H9 (cell line): ENCODE measurements at regions not wholly inside any gene's neighbourhood (a gene's known extent, or its start where the extent isn't known, plus 50 kb on each side); places are given as distances from the start of the nearest gene placed in this dataset.
A peak's percentile ranks its signal among the peaks of the same experiment; 100 is the strongest.

Experiments
- DNase-seq: peaks from one replicate; pipeline ENCODE4 v3.0.0-alpha.2; 2017
- H2AFZ ChIP-seq: one replicate; pipeline ENCODE4 v1.6.1; 2013; ENCODE audit warnings: mild to moderate bottlenecking, low read length, control low read depth, moderate library complexity
- H2AK5ac ChIP-seq: 2 replicates; pipeline ENCODE4 v1.6.1; 2013; ENCODE audit warnings: low read length, control low read depth, mixed read lengths; ENCODE audit not compliant: insufficient read length
- H2BK120ac ChIP-seq: one replicate; pipeline ENCODE4 v1.6.1; 2013; ENCODE audit warnings: low read depth, mild to moderate bottlenecking, low read length, control low read depth, inconsistent platforms; ENCODE audit not compliant: poor library complexity, severe bottlenecking
- H2BK12ac ChIP-seq: 2 replicates; pipeline ENCODE4 v1.6.1; 2013; ENCODE audit warnings: low read length, control low read depth, mixed read lengths, low read depth; ENCODE audit not compliant: insufficient read length
- H2BK15ac ChIP-seq: 2 replicates; pipeline ENCODE4 v1.6.1; 2013; ENCODE audit warnings: low read depth, low read length, control low read depth
- H2BK20ac ChIP-seq: one replicate; pipeline ENCODE4 v1.6.1; 2013; ENCODE audit warnings: low read depth, mild to moderate bottlenecking, low read length, control low read depth, inconsistent platforms; ENCODE audit not compliant: poor library complexity, severe bottlenecking
- H2BK5ac ChIP-seq: 2 replicates; pipeline ENCODE4 v1.6.1; 2013; ENCODE audit warnings: low read length, control low read depth, mixed read lengths; ENCODE audit not compliant: insufficient read length
- H3K14ac ChIP-seq: 2 replicates; pipeline ENCODE4 v1.6.1; 2013; ENCODE audit warnings: low read length, control low read depth; ENCODE audit not compliant: insufficient read depth
- H3K18ac ChIP-seq: 2 replicates; pipeline ENCODE4 v1.6.1; 2013; ENCODE audit warnings: low read depth, mild to moderate bottlenecking, mixed read lengths, low read length, control low read depth; ENCODE audit not compliant: insufficient read length
- H3K23ac ChIP-seq: 2 replicates; pipeline ENCODE4 v1.6.1; 2013; ENCODE audit warnings: low read length, control low read depth, mixed read lengths, low read depth; ENCODE audit not compliant: insufficient read length
- H3K23me2 ChIP-seq: 2 replicates; pipeline ENCODE4 v1.6.1; 2013; ENCODE audit warnings: low read depth, mild to moderate bottlenecking, mixed read lengths, low read length, control low read depth; ENCODE audit not compliant: insufficient read length, poor library complexity, severe bottlenecking
- H3K27ac ChIP-seq: 2 replicates; pipeline ENCODE4 v1.5.1; 2013; ENCODE audit warnings: low read length, control low read depth, mixed read lengths, low read depth; ENCODE audit not compliant: insufficient read length
- H3K27me3 ChIP-seq: 2 replicates; pipeline ENCODE4 v1.6.1; 2013; ENCODE audit warnings: low read length, control low read depth, inconsistent platforms; ENCODE audit not compliant: insufficient read depth
- H3K4ac ChIP-seq: 2 replicates; pipeline ENCODE4 v1.6.1; 2013; ENCODE audit warnings: low read depth, mild to moderate bottlenecking, control low read depth, inconsistent platforms, low read length, moderate library complexity
- H3K4me1 ChIP-seq: 2 replicates; pipeline ENCODE4 v1.6.1; 2013; ENCODE audit warnings: low read length, control low read depth, inconsistent platforms; ENCODE audit not compliant: insufficient read depth
- H3K4me2 ChIP-seq: 2 replicates; pipeline ENCODE4 v1.6.1; 2013; ENCODE audit warnings: low read length, control low read depth, mixed read lengths; ENCODE audit not compliant: insufficient read length, insufficient read depth
- H3K56ac ChIP-seq: 2 replicates; pipeline ENCODE4 v1.6.1; 2013; ENCODE audit warnings: low read depth, mild to moderate bottlenecking, mixed read lengths, low read length, control low read depth; ENCODE audit not compliant: insufficient read length
- H3K79me1 ChIP-seq: 2 replicates; pipeline ENCODE4 v1.6.1; 2013; ENCODE audit warnings: low read depth, mild to moderate bottlenecking, moderate library complexity, low read length, control low read depth, inconsistent platforms; ENCODE audit not compliant: insufficient read depth, poor library complexity, severe bottlenecking
- H3K79me2 ChIP-seq: 2 replicates; pipeline ENCODE4 v1.6.1; 2013; ENCODE audit warnings: low read length, control low read depth, inconsistent platforms; ENCODE audit not compliant: insufficient read depth
- H3K9ac ChIP-seq: 2 replicates; pipeline ENCODE4 v1.6.1; 2013; ENCODE audit warnings: low read length, control low read depth, mixed read lengths; ENCODE audit not compliant: insufficient read length; ENCODE audit errors: extremely low read depth
- H3K9me3 ChIP-seq: one replicate; pipeline ENCODE4 v1.6.1; 2013; ENCODE audit warnings: low read depth, low read length, inconsistent platforms; ENCODE audit not compliant: control insufficient read depth
- H3T11ph ChIP-seq: one replicate; pipeline ENCODE4 v1.6.1; 2013; ENCODE audit warnings: mild to moderate bottlenecking, low read length, control low read depth, inconsistent platforms
- H4K20me1 ChIP-seq: one replicate; pipeline ENCODE4 v1.6.1; 2013; ENCODE audit not compliant: control insufficient read depth, insufficient read length, insufficient read depth
- H4K5ac ChIP-seq: 2 replicates; pipeline ENCODE4 v1.6.1; 2013; ENCODE audit warnings: low read depth, mild to moderate bottlenecking, mixed read lengths, low read length, control low read depth; ENCODE audit not compliant: insufficient read length
- H4K8ac ChIP-seq: replicated peaks from 2 replicates; pipeline ENCODE4 v1.6.1; 2013; ENCODE audit warnings: low read length, control low read depth, mixed read lengths, low read depth; ENCODE audit not compliant: insufficient read length
- H4K91ac ChIP-seq: 2 replicates; pipeline ENCODE4 v1.6.1; 2013; ENCODE audit warnings: low read depth, mild to moderate bottlenecking, moderate library complexity, mixed read lengths, low read length, control low read depth; ENCODE audit not compliant: insufficient read length
- H3K27ac Mint-ChIP-seq, 3 experiments: 2 replicates in 2 of 3; 3 replicates in 1 of 3; pipeline ENCODE4 v1.8.0; 2020 to 2021; ENCODE audit warnings: mixed read lengths in 3 of 3, mild to moderate bottlenecking in 1 of 3, moderate library complexity in 1 of 3
- H3K27me3 Mint-ChIP-seq: 2 replicates; pipeline ENCODE4 v1.8.0; 2021; ENCODE audit warnings: low read depth, mild to moderate bottlenecking, moderate library complexity, mixed read lengths
- H3K36me3 Mint-ChIP-seq, 3 experiments: 2 replicates in 2 of 3; 3 replicates in 1 of 3; pipeline ENCODE4 v1.8.0; 2020 to 2021; ENCODE audit warnings: low read depth in 3 of 3, mixed read lengths in 3 of 3; ENCODE audit not compliant: insufficient read depth in 1 of 3
- H3K4me1 Mint-ChIP-seq, 2 experiments: 2 replicates each; pipeline ENCODE4 v1.8.0; 2020; ENCODE audit warnings: mixed read lengths in 2 of 2
- H3K4me3 Mint-ChIP-seq, 2 experiments: 2 replicates in 1 of 2; 3 replicates in 1 of 2; pipeline ENCODE4 v1.8.0; 2020 to 2021; ENCODE audit warnings: mild to moderate bottlenecking in 2 of 2, mixed read lengths in 2 of 2, moderate library complexity in 1 of 2
- H3K9me3 Mint-ChIP-seq, 2 experiments: 2 replicates in 1 of 2; 3 replicates in 1 of 2; pipeline ENCODE4 v1.8.0; 2020; ENCODE audit warnings: mild to moderate bottlenecking in 2 of 2, mixed read lengths in 2 of 2, moderate library complexity in 1 of 2
- CTCF ChIP-seq: fragments of 200-600 bp; sonication (generic); conservative IDR thresholded peaks from 3 replicates; pipeline ENCODE4 v1.8.0; 2021; ENCODE audit warnings: antibody characterized with exemption, mild to moderate bottlenecking
- WGBS: extraction: QIAGEN DNeasy Blood & Tissue Kit; methylation state at CpG from one replicate; pipeline ENCODE4 v1.1.7; 2013; ENCODE audit warnings: missing lambda C conversion rate, low lambda C conversion rate, mixed read lengths; ENCODE audit not compliant: insufficient read length; ENCODE audit errors: extremely low coverage; 5-methylcytosine and 5-hydroxymethylcytosine counted together

- DNase-seq = no peak
- Histone ChIP-seq H2AK5ac (no peak overlapping the region), H3K79me1 (no peaks in the 10 kb centered on the region), H3T11ph (no peak overlapping the region), H3K4me2 (no peak overlapping the region), H3K23ac (no peak overlapping the region), H2BK20ac (no peak overlapping the region), H2AFZ (no peak overlapping the region), H3K79me2 (no peaks in the 10 kb centered on the region), H4K91ac (no peak overlapping the region), H3K56ac (no peak overlapping the region), H2BK5ac (no peak overlapping the region), H3K14ac (no peak overlapping the region), H3K9ac (no peak overlapping the region), H3K4me1 (peaks cover 6% of the 10 kb centered on the region), H3K27me3 (no peaks in the 10 kb centered on the region), H3K4ac (no peak overlapping the region), H2BK15ac (no peak overlapping the region), H4K5ac (no peak overlapping the region), H3K27ac (no peak overlapping the region), H3K9me3 (no peaks in the 10 kb centered on the region), H3K18ac (no peak overlapping the region), H4K8ac (no peak overlapping the region), H2BK120ac (no peak overlapping the region), H3K23me2 (no peaks in the 10 kb centered on the region), H4K20me1 (no peaks in the 10 kb centered on the region), H2BK12ac (no peak overlapping the region)
- no peak for TF ChIP-seq CTCF
- H3K4me1 Mint-ChIP-seq = peaks cover 29 to 35% of the 10 kb centered on the region in 2 experiments
- no peak overlapping the region for H3K4me3 Mint-ChIP-seq
- H3K27ac Mint-ChIP-seq = peak overlapping the region in 1 of 3 experiments; percentile 20; a peak in 1 of 7 replicates
- H3K36me3 Mint-ChIP-seq = no peaks in the 10 kb centered on the region
- no peaks in the 10 kb centered on the region for H3K27me3 Mint-ChIP-seq
- WGBS = no CpG with 5 or more reads among the region's 4 CpGs
- H3K9me3 Mint-ChIP-seq = no peaks in the 10 kb centered on the region
Observed at GRCh38 chr3:182276512-182276911, 516.8 kb upstream of the ATP11B start.
